HEK293 (cell line): ENCODE measurements at regions not wholly inside any gene's neighbourhood (a gene's known extent, or its start where the extent isn't known, plus 50 kb on each side); places are given as distances from the start of the nearest gene placed in this dataset.

ENCODE experiments used
- CTCF ChIP-seq: fragments of 450-650 bp; formaldehyde crosslinking; IDR thresholded peaks from 2 replicates; pipeline ENCODE4 v1.5.1; 2016; ENCODE audit warnings: missing biosample characterization, missing genetic modification characterization
- ZNF791 ChIP-seq: fragments of 450-650 bp; formaldehyde crosslinking; IDR thresholded peaks from 2 replicates; pipeline ENCODE4 v1.5.1; 2016; ENCODE audit warnings: missing biosample characterization, missing genetic modification characterization
- TF ChIP-seq, protein P1 (sequence below): fragments of 450-650 bp; formaldehyde crosslinking; IDR thresholded peaks from 2 replicates; pipeline ENCODE4 v1.5.1; 2017; ENCODE audit warnings: missing biosample characterization, missing genetic modification characterization
- TF ChIP-seq, protein P2 (sequence below): fragments of 450-650 bp; formaldehyde crosslinking; IDR thresholded peaks from 2 replicates; pipeline ENCODE4 v1.5.1; 2016; ENCODE audit warnings: missing biosample characterization, missing genetic modification characterization

DNA sequence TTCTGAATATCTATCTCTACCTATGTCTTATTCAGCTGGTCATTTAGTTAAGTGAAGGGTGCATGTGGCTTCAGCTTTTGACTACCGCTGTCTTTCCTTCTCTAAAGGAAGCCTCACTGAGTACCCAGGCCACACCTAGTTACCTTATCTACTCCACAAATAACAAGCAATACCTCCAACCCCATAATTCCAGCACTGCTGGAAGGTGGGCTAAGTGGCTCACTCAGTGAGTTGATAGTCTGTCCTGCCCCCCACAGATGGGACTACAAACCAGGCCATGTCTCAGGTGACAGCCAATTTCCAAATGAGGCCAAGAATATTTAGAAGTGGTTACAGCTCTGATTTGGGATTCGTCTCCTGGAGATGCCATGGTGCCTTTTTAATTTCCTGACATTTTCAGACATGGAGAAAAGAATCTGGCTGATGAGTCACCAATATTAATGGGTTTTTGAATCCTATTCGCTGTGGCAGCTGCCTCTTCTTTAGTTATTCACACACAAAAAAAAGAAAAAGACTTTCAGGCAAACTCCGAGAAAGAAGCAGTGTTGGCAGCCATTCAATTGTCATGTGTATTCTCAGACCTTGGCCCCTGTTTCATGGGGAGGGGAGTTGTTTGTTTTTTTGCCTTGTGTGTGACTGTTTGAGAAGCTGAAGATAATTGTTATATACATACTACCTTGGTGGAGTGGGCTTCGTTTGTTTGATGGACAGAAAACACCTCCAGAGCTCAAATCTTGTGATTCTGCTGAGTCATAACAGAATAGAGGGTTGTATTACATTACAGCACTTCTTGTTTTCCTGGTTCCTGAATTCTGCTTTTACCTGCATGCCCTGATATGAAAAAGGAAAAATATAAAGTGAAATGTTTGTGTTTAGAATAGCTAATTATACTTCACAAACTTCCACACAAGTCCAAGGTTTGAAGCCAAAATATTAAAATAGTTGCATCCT is 64.2 kb downstream of the SCG2 start:
- TF ChIP-seq CTCF: no peak
- TF ChIP-seq ZNF791 (tag by site-specific recombination): no peak
- TF ChIP-seq, protein P1, sequence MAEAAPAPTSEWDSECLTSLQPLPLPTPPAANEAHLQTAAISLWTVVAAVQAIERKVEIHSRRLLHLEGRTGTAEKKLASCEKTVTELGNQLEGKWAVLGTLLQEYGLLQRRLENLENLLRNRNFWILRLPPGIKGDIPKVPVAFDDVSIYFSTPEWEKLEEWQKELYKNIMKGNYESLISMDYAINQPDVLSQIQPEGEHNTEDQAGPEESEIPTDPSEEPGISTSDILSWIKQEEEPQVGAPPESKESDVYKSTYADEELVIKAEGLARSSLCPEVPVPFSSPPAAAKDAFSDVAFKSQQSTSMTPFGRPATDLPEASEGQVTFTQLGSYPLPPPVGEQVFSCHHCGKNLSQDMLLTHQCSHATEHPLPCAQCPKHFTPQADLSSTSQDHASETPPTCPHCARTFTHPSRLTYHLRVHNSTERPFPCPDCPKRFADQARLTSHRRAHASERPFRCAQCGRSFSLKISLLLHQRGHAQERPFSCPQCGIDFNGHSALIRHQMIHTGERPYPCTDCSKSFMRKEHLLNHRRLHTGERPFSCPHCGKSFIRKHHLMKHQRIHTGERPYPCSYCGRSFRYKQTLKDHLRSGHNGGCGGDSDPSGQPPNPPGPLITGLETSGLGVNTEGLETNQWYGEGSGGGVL (tag by site-specific recombination): no peak
- TF ChIP-seq, protein P2, sequence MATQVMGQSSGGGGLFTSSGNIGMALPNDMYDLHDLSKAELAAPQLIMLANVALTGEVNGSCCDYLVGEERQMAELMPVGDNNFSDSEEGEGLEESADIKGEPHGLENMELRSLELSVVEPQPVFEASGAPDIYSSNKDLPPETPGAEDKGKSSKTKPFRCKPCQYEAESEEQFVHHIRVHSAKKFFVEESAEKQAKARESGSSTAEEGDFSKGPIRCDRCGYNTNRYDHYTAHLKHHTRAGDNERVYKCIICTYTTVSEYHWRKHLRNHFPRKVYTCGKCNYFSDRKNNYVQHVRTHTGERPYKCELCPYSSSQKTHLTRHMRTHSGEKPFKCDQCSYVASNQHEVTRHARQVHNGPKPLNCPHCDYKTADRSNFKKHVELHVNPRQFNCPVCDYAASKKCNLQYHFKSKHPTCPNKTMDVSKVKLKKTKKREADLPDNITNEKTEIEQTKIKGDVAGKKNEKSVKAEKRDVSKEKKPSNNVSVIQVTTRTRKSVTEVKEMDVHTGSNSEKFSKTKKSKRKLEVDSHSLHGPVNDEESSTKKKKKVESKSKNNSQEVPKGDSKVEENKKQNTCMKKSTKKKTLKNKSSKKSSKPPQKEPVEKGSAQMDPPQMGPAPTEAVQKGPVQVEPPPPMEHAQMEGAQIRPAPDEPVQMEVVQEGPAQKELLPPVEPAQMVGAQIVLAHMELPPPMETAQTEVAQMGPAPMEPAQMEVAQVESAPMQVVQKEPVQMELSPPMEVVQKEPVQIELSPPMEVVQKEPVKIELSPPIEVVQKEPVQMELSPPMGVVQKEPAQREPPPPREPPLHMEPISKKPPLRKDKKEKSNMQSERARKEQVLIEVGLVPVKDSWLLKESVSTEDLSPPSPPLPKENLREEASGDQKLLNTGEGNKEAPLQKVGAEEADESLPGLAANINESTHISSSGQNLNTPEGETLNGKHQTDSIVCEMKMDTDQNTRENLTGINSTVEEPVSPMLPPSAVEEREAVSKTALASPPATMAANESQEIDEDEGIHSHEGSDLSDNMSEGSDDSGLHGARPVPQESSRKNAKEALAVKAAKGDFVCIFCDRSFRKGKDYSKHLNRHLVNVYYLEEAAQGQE (tag by site-specific recombination): no peak
